Inflammatory macrophage (primary cell): ENCODE measurements at regions not wholly inside any gene's neighbourhood (a gene's known extent, or its start where the extent isn't known, plus 50 kb on each side); places are given as distances from the start of the nearest gene placed in this dataset.
"Not testable (repeated sequence)": the region's sequence is repeated elsewhere in the genome, so short reads cannot be mapped to it uniquely, and the experiment has no call there.

Experiments
- DNase-seq, 2 donors: peaks; one replicate each; pipeline ENCODE4 v3.0.0-alpha.2; 2020 to 2022

DNA sequence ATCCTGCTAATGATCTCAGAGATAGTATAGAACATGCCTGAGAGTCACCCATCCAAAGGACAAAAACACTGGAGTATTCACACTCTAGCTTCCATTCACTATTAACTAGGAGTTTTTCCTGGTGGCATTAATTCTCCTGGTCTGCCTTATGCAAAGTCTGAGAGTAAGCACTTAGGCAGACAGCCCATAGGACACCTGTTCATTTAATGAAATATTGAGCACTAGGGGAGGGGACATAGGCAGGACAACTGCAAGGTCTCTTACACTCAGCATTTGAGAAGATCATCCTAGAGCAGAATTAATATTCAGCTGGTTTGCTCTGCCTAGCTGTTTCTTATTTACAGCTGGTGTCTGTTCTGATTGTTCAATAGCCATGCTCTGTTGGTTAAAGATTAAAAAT lies 508.5 kb downstream of the CENPC start:
- DNase-seq = no peak

DNA sequence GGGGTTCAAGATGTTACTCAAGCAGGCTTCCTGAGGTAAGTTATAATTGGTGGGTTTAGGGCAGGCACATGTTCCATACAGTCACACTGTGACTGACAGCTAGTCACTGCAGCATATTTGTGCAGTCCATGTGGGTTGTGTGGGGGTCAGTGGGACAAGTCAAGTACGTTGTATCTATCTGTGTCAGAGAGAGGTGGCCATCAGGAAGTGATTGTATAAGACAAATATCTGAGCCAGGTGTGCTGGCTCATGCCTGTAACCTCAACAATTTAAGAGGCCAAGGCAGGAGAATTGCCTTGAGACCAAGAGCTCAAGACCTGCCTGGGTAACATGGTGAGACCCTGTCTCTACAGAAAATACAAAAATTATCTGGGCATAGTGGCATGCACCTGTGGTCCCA lies 509.3 kb downstream of the CENPC start:
- no peak for DNase-seq

DNA sequence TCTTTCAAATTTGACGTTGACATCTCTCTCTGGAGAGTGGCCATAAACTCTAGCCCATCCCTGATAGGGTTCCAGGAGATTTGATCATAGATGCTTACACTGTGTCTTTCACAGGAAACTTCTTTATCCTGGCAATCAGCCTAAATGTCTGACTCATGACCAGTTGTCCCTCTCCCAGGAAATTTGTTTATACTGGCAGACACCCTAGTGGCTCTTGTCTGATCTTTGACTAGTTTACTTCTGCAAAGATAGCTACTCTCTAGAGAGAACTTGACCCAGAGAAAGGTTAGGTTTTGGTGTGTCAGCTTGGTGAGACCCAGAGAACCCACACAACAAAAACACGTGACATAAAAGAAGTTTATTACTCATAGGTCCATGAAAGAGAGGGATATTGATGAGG lies 509.8 kb downstream of the CENPC start:
- no peak for DNase-seq

GRCh38 chr4:67030636-67031035 lies 514.7 kb downstream of the CENPC start:
- no peak for DNase-seq

GRCh38 chr4:67020438-67020797 lies 524.9 kb downstream of the CENPC start:
- DNase-seq = no peak

DNA sequence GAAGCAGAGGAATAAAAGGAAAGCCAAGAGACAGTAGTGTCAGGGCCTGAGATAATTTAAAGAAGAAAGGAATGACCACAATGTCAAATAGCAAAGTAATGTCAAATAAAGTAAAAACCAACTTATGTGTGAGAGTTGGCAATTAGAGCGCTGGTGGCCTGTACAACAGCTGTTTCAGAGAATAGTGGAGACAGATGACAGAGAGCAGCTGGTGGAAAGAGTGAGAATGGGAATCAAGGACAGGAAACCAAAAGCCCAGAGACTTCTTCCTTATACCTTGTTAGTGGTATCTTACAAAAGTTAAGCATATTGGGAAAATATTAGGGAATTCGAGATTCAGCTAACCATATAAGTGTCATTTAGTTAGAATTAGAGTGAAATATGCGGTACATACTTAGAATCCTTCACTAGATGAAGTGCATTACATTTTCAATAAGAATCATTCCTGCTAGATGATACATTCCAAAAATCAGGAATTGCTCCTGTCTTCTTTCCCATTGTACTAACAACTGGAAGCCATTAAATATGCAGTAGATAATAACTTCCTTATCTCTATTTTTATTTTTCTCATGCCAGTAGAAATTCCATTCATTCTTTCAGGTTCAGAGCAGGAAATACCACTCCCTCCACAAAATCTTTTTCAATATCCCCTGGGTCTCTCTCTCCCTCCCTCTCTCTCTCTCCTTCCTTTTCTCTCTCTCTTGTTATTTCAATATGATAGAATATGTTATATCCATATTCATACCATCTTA lies 525.4 kb downstream of the CENPC start:
- DNase-seq = no peak

- no peak for DNase-seq
These were observed 530.7 kb downstream of the CENPC start for GRCh38 chr4:67014592-67014991.

GRCh38 chr4:67006791-67007190 lies 538.5 kb downstream of the CENPC start:
- DNase-seq = no peak

DNA sequence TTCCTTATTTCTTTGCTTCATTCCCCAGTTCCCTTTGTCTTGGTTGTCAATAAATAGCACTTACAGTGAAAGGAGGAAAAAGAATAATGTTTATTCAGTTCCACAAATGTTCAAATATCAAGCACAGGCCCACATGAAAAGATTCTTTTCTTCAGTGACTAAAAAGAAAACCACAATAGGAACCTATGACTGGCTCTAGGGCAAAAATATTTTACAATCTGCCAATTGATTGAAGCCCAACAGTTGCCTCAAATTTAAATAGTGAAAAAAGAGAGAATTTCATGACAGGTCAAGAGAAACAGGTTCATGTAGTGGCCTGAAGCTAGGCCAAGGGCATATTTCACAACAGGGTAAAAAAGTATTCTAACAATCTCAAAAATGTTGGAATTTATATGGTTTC lies 553.8 kb downstream of the CENPC start:
- DNase-seq = no peak

- no peak for DNase-seq
These were observed 570.6 kb downstream of the CENPC start for GRCh38 chr4:66974665-66975064.

DNA sequence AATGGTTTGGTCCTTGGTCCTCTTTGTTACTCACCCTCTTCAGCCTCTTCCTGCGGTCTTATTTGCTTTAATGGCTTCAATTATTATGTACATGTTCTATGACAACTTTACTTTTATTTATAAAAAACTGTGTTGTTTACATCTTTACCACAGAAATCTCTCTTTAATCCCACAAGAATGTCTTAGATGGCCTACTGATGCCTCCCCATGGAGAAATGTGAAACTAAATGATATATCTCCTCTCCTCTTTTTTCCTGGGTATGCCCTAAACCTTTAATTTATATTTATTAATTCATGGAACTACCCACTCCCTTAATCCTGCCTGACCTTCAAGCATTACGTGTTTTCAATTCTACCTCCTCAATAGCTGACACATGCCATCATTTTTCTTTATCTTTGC lies 573.2 kb downstream of the CENPC start:
- no peak for DNase-seq

DNA sequence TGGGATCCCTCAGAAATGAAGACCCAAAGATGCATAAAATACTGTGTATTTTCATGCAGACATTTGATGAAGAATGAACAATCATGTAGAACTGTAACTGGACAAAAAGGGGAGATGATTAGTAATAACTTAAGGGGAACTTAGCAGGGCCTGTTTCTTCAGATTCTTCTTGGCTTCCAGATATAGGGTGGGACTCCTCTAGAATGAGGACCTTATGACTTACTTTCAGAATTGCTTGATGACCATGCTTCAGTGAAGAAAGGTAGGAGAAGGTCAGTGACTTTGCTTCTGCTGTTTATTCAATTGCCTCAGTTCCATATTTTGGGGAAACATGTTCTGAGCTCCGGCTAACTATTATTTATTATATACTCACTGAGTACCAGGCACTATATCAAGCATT lies 580.8 kb downstream of the CENPC start:
- DNase-seq = no peak

DNA sequence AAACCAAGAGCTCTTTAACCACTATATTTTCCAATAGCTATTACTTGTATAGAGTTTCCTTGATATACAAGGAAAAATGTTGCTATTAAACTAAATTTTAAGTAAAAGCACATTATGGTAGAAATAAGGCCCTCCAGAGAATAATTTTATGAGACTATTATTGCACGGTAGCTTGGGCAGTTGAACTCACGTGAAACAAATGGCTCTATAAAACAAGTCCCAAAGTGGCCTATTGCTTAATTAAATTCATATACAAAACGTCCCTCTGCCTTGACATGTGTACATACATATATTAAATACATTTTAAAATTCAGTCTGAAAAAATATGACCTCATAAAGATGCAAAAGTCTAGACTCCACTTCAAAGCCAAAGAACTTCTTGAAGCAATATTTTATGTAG lies 582.2 kb downstream of the CENPC start:
- DNase-seq = no peak

GRCh38 chr4:66959207-66959606 lies 586.1 kb downstream of the CENPC start:
- DNase-seq = no peak

GRCh38 chr4:66956852-66957251 lies 588.5 kb downstream of the CENPC start:
- DNase-seq = no peak

DNA sequence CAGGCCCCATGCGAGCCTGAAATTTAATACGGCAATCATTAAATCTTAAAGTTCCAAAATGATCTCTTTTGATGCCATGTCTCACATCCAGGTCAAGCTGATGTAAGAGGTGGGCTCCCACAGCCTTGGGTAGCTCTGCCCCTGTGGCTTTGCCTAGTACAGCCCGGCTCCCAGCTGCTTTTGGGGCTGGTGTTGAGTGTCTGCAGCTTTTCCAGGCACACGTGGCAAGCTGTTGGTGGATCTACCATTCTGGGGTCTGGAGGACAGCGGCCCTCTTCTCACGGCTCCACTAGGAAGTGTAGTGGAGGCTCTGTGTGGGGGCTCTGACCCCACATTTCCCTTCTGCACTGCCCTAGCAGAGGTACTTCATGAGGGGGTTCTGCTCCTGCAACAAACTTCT lies 588.9 kb downstream of the CENPC start:
- DNase-seq = no peak

DNA sequence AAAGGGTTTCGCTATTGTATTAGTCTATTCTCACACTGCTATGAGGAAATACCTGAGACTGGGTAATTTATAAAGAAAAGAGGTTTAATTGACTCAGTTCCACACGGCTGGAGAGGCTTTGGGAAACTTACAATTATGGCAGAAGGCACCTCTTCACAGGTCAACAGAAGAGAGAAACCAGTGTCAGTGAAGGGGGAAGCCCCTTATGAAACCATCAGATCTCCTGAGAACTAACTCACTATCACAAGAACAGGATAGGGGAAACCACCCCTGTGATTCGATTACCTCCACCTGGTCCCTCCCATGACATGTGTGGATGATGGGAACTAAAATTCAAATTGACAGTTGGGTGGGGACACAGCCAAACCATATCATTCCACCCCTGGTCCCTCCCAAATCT lies 589.5 kb downstream of the CENPC start:
- DNase-seq = no peak

DNA sequence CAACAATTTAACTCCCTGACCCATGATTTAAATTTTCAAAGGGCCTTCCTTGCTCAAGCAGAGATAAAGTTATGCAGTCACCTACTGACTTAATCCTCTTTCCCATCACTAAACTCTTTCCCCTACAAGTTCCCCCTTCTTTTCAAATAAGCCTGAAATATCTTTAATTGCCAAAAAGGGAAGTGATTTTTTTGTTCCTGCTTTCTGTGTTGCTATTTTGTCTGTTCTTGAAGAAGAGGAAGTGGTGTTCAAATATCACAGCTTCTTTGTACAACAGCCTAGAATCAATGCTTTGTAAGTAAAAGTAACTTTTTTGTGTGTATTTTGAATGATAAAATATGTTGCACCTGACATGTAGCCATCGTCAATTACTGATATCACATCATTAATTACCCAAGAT lies 595.9 kb downstream of the CENPC start:
- DNase-seq = peak; percentile 62 to 92

GRCh38 chr4:66946761-66947160 lies 598.5 kb downstream of the CENPC start:
- no peak for DNase-seq

DNA sequence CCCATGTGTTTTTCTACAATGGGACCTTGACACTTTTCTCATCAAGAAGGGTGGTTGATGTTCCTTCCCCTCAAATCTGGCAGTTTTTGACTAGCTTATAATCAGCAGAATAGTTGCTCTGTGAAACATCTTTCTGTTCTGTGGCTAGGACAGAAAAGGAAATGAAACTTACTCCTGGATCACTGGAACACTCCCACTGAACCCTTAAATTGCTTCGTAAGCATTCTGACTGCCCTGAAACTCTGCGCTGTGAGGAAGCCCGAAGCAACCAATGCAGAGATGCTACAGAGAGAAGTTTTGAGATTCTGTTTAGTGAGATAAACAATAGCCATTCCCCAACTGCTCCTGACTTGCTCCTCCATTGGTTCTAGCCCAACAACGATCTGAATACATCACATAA lies 602.2 kb downstream of the CENPC start:
- peak; percentile 66 to 75 for DNase-seq

DNA sequence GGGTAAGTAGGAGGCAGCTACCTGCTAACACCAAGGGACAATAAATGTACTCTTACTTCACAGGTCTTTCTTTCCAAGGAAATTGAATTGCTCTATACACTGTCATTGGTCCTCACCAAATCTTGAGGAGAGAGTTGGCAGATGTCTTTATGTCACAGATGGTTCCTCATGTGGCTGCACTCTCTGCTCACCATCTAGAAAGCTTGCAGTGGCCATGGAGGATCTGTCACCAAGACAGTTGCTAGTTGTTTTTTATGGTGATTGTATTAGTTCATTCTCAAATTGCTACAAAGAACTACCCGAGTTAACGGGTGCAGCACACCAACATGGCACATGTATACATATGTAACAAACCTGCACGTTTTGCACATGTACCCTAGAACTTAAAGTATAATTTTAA lies 613.3 kb downstream of the CENPC start:
- not testable (repeated sequence) for DNase-seq

- DNase-seq = no peak
These were observed 615.1 kb downstream of the CENPC start for GRCh38 chr4:66930206-66930605.

- no peak for DNase-seq
These were observed 615.6 kb downstream of the CENPC start for GRCh38 chr4:66929748-66930147.

DNA sequence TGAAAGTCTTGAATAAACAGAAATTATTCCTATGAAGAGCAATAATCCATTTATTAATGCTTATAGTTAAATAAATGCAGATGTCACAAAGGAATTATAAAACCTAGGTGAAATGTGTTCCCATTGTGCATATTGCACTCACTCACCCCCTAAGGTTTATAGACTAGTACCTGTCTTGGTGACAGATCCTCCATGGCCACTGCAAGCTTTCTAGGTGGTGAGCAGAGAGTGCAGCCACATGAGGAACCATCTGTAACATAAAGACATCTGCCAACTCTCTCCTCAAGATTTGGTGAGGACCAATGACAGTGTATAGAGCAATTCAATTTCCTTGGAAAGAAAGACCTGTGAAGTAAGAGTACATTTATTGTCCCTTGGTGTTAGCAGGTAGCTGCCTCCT lies 616.4 kb downstream of the CENPC start:
- DNase-seq = not testable (repeated sequence)

DNA sequence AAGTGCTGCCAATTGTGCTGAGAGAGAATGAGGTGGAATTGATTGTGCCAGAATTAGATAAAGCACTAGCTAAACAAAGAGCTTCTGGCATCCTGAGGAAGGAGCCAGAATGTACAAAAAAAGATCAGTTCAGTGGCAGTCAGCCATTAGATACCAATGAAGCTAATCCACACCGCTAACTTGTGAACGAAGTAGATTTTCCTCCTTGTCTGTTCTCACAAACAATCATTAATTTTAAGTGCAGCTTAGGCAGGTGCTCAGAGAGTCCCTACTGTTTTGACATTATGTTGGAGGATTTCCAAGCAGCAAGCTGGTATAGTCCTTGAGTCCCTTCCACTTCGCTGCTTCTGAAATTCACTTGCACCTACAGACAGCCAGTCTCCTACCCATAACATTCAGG lies 617.4 kb downstream of the CENPC start:
- no peak for DNase-seq
